Liver (tissue), 8 donors: ENCODE measurements at regions not wholly inside any gene's neighbourhood (a gene's known extent, or its start where the extent isn't known, plus 50 kb on each side); places are given as distances from the start of the nearest gene placed in this dataset.

Source experiments
- DNase-seq: peaks from one replicate; pipeline ENCODE4 v3.0.0-alpha.2; 2017; ENCODE audit warnings: low spot score
- H3K27ac ChIP-seq, 2 donors: one replicate each; pipeline ENCODE4 v1.7.0; 2013; ENCODE audit warnings: inconsistent platforms in 2 of 2, low read length in 2 of 2, control low read depth in 1 of 2, low read depth in 1 of 2, mild to moderate bottlenecking in 1 of 2
- H3K27me3 ChIP-seq, 4 donors: one replicate each; pipeline versions ENCODE4 v1.6.1 to v1.7.0; 2013; ENCODE audit warnings: low read length in 3 of 4, inconsistent platforms in 1 of 4, mild to moderate bottlenecking in 1 of 4, moderate library complexity in 1 of 4; ENCODE audit not compliant: control insufficient read depth in 4 of 4, insufficient read depth in 4 of 4
- H3K36me3 ChIP-seq, 4 donors: one replicate each; pipeline versions ENCODE4 v1.6.1 to v1.7.0; 2013; ENCODE audit warnings: low read length in 3 of 4, mild to moderate bottlenecking in 3 of 4, low read depth in 1 of 4, moderate library complexity in 1 of 4; ENCODE audit not compliant: control insufficient read depth in 4 of 4, insufficient read depth in 3 of 4
- H3K4me1 ChIP-seq, 4 donors: one replicate each; pipeline versions ENCODE4 v1.6.1 to v1.7.0; 2013; ENCODE audit warnings: low read length in 3 of 4, mild to moderate bottlenecking in 3 of 4, moderate library complexity in 1 of 4; ENCODE audit not compliant: control insufficient read depth in 4 of 4, insufficient read depth in 4 of 4
- H3K4me3 ChIP-seq, 3 donors: one replicate each; pipeline versions ENCODE4 v1.6.1 to v1.7.0; 2013; ENCODE audit warnings: low read length in 3 of 3, control low read depth in 1 of 3, low read depth in 1 of 3, mild to moderate bottlenecking in 1 of 3
- H3K9ac ChIP-seq, 2 donors: one replicate each; pipeline ENCODE4 v1.7.0; 2013; ENCODE audit warnings: low read length in 2 of 2, mild to moderate bottlenecking in 2 of 2, moderate library complexity in 2 of 2, control low read depth in 1 of 2, low read depth in 1 of 2
- H3K9me3 ChIP-seq, 4 donors: one replicate each; pipeline versions ENCODE4 v1.6.1 to v1.7.0; 2013; ENCODE audit warnings: low read length in 3 of 4; ENCODE audit not compliant: control insufficient read depth in 4 of 4
- EGR1 ChIP-seq, 2 donors: IDR thresholded peaks; 2 replicates each; pipeline ENCODE4 v1.6.1; 2016 to 2018; ENCODE audit warnings: antibody characterized with exemption in 2 of 2, low read depth in 2 of 2
- FOXA1 ChIP-seq: IDR thresholded peaks from 2 replicates; pipeline ENCODE4 v1.6.1; 2016; ENCODE audit warnings: antibody characterized with exemption
- FOXA2 ChIP-seq: IDR thresholded peaks from 2 replicates; pipeline ENCODE4 v1.6.1; 2016; ENCODE audit warnings: antibody characterized with exemption
- GABPA ChIP-seq, 2 donors: IDR thresholded peaks in 1 of 2; conservative IDR thresholded peaks in 1 of 2; 2 replicates each; pipeline ENCODE4 v1.6.1; 2016; ENCODE audit warnings: antibody characterized with exemption in 2 of 2, mild to moderate bottlenecking in 1 of 2, moderate library complexity in 1 of 2
- HNF4A ChIP-seq, 2 donors: conservative IDR thresholded peaks; 2 replicates each; pipeline ENCODE4 v1.6.1; 2016; ENCODE audit warnings: antibody characterized with exemption in 2 of 2, mild to moderate bottlenecking in 2 of 2
- HNF4G ChIP-seq: IDR thresholded peaks from 2 replicates; pipeline ENCODE4 v1.6.1; 2016; ENCODE audit warnings: antibody characterized with exemption
- JUND ChIP-seq, 2 donors: IDR thresholded peaks; 2 replicates each; pipeline ENCODE4 v1.6.1; 2016; ENCODE audit warnings: antibody characterized with exemption in 2 of 2
- NR2F2 ChIP-seq: IDR thresholded peaks from 2 replicates; pipeline ENCODE4 v1.6.1; 2016; ENCODE audit warnings: antibody characterized with exemption
- RAD21 ChIP-seq, 2 donors: IDR thresholded peaks; 2 replicates each; pipeline ENCODE4 v1.6.1; 2016; ENCODE audit warnings: antibody characterized with exemption in 2 of 2, mild to moderate bottlenecking in 2 of 2
- RXRA ChIP-seq, 2 donors: IDR thresholded peaks; 2 replicates each; pipeline ENCODE4 v1.6.1; 2017 to 2018; ENCODE audit warnings: antibody characterized with exemption in 2 of 2, mild to moderate bottlenecking in 1 of 2
- SP1 ChIP-seq: IDR thresholded peaks from 2 replicates; pipeline ENCODE4 v1.6.1; 2018; ENCODE audit warnings: antibody characterized with exemption, mild to moderate bottlenecking
- TAF1 ChIP-seq: conservative IDR thresholded peaks from 2 replicates; pipeline ENCODE4 v1.6.1; 2016; ENCODE audit warnings: antibody characterized with exemption, mild to moderate bottlenecking
- YY1 ChIP-seq: IDR thresholded peaks from 2 replicates; pipeline ENCODE4 v1.6.1; 2016; ENCODE audit warnings: antibody characterized with exemption, mild to moderate bottlenecking
- WGBS: extraction: QIAGEN DNeasy Blood & Tissue Kit; methylation state at CpG from one replicate; pipeline ENCODE4 v1.1.7; 2013; 5-methylcytosine and 5-hydroxymethylcytosine counted together
- TF ChIP-seq, protein P1 (sequence below): fragments of 150-350 bp; IDR thresholded peaks from 2 replicates; pipeline ENCODE4 v1.5.1; 2017; ENCODE audit warnings: improper control_type of control experiment, low read depth, low read length; ENCODE audit not compliant: missing input control
- TF ChIP-seq, protein P2 (sequence below): IDR thresholded peaks from 2 replicates; pipeline ENCODE4 v1.6.1; 2016; ENCODE audit warnings: antibody characterized with exemption
- TF ChIP-seq, protein P3 (sequence below): IDR thresholded peaks from 2 replicates; pipeline ENCODE4 v1.6.1; 2016; ENCODE audit warnings: antibody characterized with exemption, mild to moderate bottlenecking
- TF ChIP-seq, protein P4 (sequence below): IDR thresholded peaks from 2 replicates; pipeline ENCODE4 v1.6.1; 2016; ENCODE audit warnings: antibody characterized with exemption
- donor health status: healthy.
- donor health status: healthy.
- donor health status: healthy.
- donor health status: healthy.
- donor health status: healthy.

DNA sequence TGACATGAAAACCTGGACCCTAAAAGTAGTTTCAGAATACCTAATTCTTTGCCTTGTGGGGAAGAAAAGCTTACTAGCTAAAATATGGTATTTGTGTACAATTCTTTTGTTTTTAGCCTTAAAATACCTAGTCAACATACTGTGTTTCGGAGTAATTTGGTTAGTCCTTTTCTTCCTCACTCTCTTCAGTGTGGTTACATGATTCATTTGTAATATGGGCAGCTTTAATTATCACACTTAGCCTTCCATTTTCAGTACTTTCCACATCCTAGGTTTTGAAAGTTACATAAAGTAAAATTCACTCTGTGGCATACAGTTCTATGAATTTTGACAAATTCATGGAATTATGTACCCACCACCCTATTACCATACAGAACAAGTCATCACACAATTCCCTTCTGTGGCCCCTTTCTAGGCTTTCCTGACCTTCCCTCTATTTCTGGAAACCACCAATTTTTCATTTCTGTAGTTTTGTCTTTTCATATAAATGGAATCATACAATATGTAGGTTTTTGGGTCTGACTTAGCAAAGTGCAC lies 96.2 kb downstream of the EMX2 start:
- TF ChIP-seq GABPA (IDR thresholded peaks at IDR 0.05 in 1 of 2, conservative IDR thresholded peaks at IDR 0.05 in 1 of 2) (no peak), SP1 (no peak)
- 71% methylated on average over 1 of the region's 1 CpG for WGBS

GRCh38 chr10:117640406-117640805 lies 97.9 kb downstream of the EMX2 start:
- H3K4me3 ChIP-seq = no peak overlapping the region
- H3K4me1 ChIP-seq = no peaks in the 10 kb centered on the region
- no peak overlapping the region for H3K9ac ChIP-seq
- H3K27ac ChIP-seq = no peak overlapping the region
- TF ChIP-seq YY1 = no peak
- no peak for TF ChIP-seq SP1
- TF ChIP-seq FOXA1 = no peak
- TF ChIP-seq, protein P1, sequence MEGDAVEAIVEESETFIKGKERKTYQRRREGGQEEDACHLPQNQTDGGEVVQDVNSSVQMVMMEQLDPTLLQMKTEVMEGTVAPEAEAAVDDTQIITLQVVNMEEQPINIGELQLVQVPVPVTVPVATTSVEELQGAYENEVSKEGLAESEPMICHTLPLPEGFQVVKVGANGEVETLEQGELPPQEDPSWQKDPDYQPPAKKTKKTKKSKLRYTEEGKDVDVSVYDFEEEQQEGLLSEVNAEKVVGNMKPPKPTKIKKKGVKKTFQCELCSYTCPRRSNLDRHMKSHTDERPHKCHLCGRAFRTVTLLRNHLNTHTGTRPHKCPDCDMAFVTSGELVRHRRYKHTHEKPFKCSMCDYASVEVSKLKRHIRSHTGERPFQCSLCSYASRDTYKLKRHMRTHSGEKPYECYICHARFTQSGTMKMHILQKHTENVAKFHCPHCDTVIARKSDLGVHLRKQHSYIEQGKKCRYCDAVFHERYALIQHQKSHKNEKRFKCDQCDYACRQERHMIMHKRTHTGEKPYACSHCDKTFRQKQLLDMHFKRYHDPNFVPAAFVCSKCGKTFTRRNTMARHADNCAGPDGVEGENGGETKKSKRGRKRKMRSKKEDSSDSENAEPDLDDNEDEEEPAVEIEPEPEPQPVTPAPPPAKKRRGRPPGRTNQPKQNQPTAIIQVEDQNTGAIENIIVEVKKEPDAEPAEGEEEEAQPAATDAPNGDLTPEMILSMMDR = no peak
- TF ChIP-seq RXRA (IDR thresholded peaks at IDR 0.05) = no peak
- TF ChIP-seq HNF4G = no peak
- no peak for TF ChIP-seq RAD21 (IDR thresholded peaks at IDR 0.05)
- no peak for TF ChIP-seq FOXA2
- no peak for TF ChIP-seq GABPA (IDR thresholded peaks at IDR 0.05 in 1 of 2, conservative IDR thresholded peaks at IDR 0.05 in 1 of 2)
- TF ChIP-seq, protein P2, sequence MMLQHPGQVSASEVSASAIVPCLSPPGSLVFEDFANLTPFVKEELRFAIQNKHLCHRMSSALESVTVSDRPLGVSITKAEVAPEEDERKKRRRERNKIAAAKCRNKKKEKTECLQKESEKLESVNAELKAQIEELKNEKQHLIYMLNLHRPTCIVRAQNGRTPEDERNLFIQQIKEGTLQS = no peak
- no peak for TF ChIP-seq EGR1 (IDR thresholded peaks at IDR 0.05; ENCODE audit: low read depth in 2 of 2)
- TF ChIP-seq, protein P3, sequence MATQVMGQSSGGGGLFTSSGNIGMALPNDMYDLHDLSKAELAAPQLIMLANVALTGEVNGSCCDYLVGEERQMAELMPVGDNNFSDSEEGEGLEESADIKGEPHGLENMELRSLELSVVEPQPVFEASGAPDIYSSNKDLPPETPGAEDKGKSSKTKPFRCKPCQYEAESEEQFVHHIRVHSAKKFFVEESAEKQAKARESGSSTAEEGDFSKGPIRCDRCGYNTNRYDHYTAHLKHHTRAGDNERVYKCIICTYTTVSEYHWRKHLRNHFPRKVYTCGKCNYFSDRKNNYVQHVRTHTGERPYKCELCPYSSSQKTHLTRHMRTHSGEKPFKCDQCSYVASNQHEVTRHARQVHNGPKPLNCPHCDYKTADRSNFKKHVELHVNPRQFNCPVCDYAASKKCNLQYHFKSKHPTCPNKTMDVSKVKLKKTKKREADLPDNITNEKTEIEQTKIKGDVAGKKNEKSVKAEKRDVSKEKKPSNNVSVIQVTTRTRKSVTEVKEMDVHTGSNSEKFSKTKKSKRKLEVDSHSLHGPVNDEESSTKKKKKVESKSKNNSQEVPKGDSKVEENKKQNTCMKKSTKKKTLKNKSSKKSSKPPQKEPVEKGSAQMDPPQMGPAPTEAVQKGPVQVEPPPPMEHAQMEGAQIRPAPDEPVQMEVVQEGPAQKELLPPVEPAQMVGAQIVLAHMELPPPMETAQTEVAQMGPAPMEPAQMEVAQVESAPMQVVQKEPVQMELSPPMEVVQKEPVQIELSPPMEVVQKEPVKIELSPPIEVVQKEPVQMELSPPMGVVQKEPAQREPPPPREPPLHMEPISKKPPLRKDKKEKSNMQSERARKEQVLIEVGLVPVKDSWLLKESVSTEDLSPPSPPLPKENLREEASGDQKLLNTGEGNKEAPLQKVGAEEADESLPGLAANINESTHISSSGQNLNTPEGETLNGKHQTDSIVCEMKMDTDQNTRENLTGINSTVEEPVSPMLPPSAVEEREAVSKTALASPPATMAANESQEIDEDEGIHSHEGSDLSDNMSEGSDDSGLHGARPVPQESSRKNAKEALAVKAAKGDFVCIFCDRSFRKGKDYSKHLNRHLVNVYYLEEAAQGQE = no peak
- no peak for TF ChIP-seq NR2F2
- TF ChIP-seq, protein P4, sequence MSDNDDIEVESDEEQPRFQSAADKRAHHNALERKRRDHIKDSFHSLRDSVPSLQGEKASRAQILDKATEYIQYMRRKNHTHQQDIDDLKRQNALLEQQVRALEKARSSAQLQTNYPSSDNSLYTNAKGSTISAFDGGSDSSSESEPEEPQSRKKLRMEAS = no peak
- TF ChIP-seq JUND (IDR thresholded peaks at IDR 0.05) = no peak
- TF ChIP-seq TAF1 = no peak
- no peak for TF ChIP-seq HNF4A (conservative IDR thresholded peaks at IDR 0.05)
- H3K36me3 ChIP-seq = no peaks in the 10 kb centered on the region
- H3K27me3 ChIP-seq = peaks cover 0 to 2% (median 1%) of the 10 kb centered on the region in 4 donors
- 28% methylated on average over 1 of the region's 1 CpG for WGBS
- DNase-seq = no peak
- no peaks in the 10 kb centered on the region for H3K9me3 ChIP-seq

More for the DNA sequence above, 96.2 kb downstream of the EMX2 start:
- peaks cover 0 to 2% (median 1%) of the 10 kb centered on the region in 4 donors for H3K27me3 ChIP-seq
- H3K27ac ChIP-seq = no peak overlapping the region
- DNase-seq = no peak
- no peaks in the 10 kb centered on the region for H3K9me3 ChIP-seq
- no peak overlapping the region for H3K9ac ChIP-seq
- H3K36me3 ChIP-seq = no peaks in the 10 kb centered on the region
- H3K4me1 ChIP-seq = no peaks in the 10 kb centered on the region
- H3K4me3 ChIP-seq = no peak overlapping the region
